Uterus (tissue), 2 donors: ENCODE measurements at regions not wholly inside any gene's neighbourhood (a gene's known extent, or its start where the extent isn't known, plus 50 kb on each side); places are given as distances from the start of the nearest gene placed in this dataset.

Experiments used
- POLR2A ChIP-seq, 2 donors: fragments of 450-650 bp; IDR thresholded peaks; one replicate each; pipeline ENCODE4 v1.6.1; 2016; ENCODE audit warnings: antibody characterized with exemption in 2 of 2, mild to moderate bottlenecking in 1 of 2, moderate library complexity in 1 of 2
- TF ChIP-seq, protein P1 (sequence below), 4 experiments: fragments of 200-600 bp in 2 of 4; fragments of 450-650 bp in 2 of 4; sonication (generic) in 2 of 4; IDR thresholded peaks; one replicate each; pipeline ENCODE4 v1.5.1; 2016 to 2019; ENCODE audit warnings: antibody characterized with exemption in 4 of 4, mild to moderate bottlenecking in 2 of 4, moderate library complexity in 1 of 4

DNA sequence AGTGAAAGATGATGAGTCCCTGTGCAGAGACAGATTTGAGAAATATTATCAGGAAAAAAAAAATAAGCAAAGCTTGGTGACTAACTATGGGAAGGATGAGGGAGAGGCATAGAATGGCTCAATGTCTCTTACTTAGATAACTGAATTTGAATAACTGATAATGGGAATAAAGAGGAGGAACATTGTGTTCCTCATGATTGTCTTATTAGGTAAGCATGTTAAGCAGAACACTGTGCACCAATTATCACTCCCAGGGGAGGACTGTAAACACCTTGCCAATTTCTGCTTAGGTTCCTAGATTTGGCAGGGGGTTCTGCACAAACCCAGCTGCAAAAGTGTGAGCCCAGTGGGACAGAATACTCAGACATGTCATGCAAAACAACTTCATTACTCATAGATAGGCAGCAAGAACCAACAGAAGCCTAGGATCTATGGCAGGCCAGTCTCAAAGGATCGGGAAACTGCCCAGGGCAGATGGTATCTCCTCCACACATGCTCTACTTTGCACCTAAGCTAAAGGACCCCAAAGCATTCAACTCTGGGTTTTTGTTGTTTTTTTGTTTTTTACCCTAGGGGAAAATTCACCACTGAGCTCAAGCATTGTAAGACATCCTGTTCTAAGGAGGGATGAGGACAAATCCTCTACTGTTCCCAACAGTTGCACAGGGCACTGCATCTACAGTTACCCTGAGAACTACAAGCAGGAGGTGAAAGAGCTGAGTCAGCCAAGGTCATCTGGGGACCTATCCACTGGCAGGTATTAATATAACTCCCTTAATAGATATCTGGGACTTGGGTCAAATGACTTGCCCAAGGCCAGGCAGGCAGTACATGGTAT lies 907.0 kb downstream of the RAPGEF2 start:
- TF ChIP-seq, protein P1, sequence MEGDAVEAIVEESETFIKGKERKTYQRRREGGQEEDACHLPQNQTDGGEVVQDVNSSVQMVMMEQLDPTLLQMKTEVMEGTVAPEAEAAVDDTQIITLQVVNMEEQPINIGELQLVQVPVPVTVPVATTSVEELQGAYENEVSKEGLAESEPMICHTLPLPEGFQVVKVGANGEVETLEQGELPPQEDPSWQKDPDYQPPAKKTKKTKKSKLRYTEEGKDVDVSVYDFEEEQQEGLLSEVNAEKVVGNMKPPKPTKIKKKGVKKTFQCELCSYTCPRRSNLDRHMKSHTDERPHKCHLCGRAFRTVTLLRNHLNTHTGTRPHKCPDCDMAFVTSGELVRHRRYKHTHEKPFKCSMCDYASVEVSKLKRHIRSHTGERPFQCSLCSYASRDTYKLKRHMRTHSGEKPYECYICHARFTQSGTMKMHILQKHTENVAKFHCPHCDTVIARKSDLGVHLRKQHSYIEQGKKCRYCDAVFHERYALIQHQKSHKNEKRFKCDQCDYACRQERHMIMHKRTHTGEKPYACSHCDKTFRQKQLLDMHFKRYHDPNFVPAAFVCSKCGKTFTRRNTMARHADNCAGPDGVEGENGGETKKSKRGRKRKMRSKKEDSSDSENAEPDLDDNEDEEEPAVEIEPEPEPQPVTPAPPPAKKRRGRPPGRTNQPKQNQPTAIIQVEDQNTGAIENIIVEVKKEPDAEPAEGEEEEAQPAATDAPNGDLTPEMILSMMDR (IDR thresholded peaks at IDR 0.05) = no peak
- no peak for TF ChIP-seq POLR2A (IDR thresholded peaks at IDR 0.05)
